ENCODE measurements at regions not wholly inside any gene's neighbourhood (a gene's known extent, or its start where the extent isn't known, plus 50 kb on each side); places are given as distances from the start of the nearest gene placed in this dataset.

GRCh38 chr5:28505121-28505520 lies 1466.7 kb upstream of the CDH9 start:
- TF ChIP-seq CTCF (IDR thresholded peaks at IDR 0.05; ENCODE audit: unreplicated experiment in 3 of 3): no peak
- peaks cover 16% of the 10 kb centered on the region for H3K9me3 Mint-ChIP-seq
- H3K27me3 Mint-ChIP-seq (ENCODE audit: low read depth): no peaks in the 10 kb centered on the region
- H3K27ac Mint-ChIP-seq: no peak overlapping the region
- no peaks in the 10 kb centered on the region for H3K4me1 Mint-ChIP-seq
- no peak overlapping the region for H3K4me3 Mint-ChIP-seq
- no peaks in the 10 kb centered on the region for H3K36me3 Mint-ChIP-seq (ENCODE audit: low read depth)

- peaks cover 7% of the 10 kb centered on the region for H3K9me3 Mint-ChIP-seq
- H3K27me3 Mint-ChIP-seq (ENCODE audit: low read depth): no peaks in the 10 kb centered on the region
- H3K4me3 Mint-ChIP-seq: no peak overlapping the region
- H3K4me1 Mint-ChIP-seq: no peaks in the 10 kb centered on the region
- no peak for TF ChIP-seq CTCF (IDR thresholded peaks at IDR 0.05; ENCODE audit: unreplicated experiment in 3 of 3)
- no peak overlapping the region for H3K27ac Mint-ChIP-seq
- H3K36me3 Mint-ChIP-seq (ENCODE audit: low read depth): no peaks in the 10 kb centered on the region
Measured at GRCh38 chr5:28500511-28500910, 1462.1 kb upstream of the CDH9 start.

GRCh38 chr5:28499766-28500290 lies 1461.4 kb upstream of the CDH9 start:
- H3K4me3 Mint-ChIP-seq: no peak overlapping the region
- H3K27ac Mint-ChIP-seq: no peak overlapping the region
- H3K36me3 Mint-ChIP-seq (ENCODE audit: low read depth): no peaks in the 10 kb centered on the region
- no peaks in the 10 kb centered on the region for H3K27me3 Mint-ChIP-seq (ENCODE audit: low read depth)
- no peaks in the 10 kb centered on the region for H3K4me1 Mint-ChIP-seq
- H3K9me3 Mint-ChIP-seq: peaks cover under 1% of the 10 kb centered on the region
- TF ChIP-seq CTCF (IDR thresholded peaks at IDR 0.05; ENCODE audit: unreplicated experiment in 3 of 3): no peak

GRCh38 chr5:28495876-28496275 lies 1457.5 kb upstream of the CDH9 start:
- Mint-ChIP-seq H3K9me3 (no peaks in the 10 kb centered on the region), H3K36me3 (ENCODE audit: low read depth) (no peaks in the 10 kb centered on the region), H3K4me1 (no peaks in the 10 kb centered on the region), H3K27ac (no peak overlapping the region), H3K27me3 (ENCODE audit: low read depth) (no peaks in the 10 kb centered on the region), H3K4me3 (no peak overlapping the region)
- TF ChIP-seq CTCF (IDR thresholded peaks at IDR 0.05; ENCODE audit: unreplicated experiment in 3 of 3): no peak

- H3K36me3 Mint-ChIP-seq (ENCODE audit: low read depth): no peaks in the 10 kb centered on the region
- H3K27me3 Mint-ChIP-seq (ENCODE audit: low read depth): no peaks in the 10 kb centered on the region
- no peaks in the 10 kb centered on the region for H3K9me3 Mint-ChIP-seq
- H3K4me1 Mint-ChIP-seq: no peaks in the 10 kb centered on the region
- H3K4me3 Mint-ChIP-seq: no peak overlapping the region
- no peak for TF ChIP-seq CTCF (IDR thresholded peaks at IDR 0.05; ENCODE audit: unreplicated experiment in 3 of 3)
- no peak overlapping the region for H3K27ac Mint-ChIP-seq
Measured at GRCh38 chr5:28493456-28493855, 1455.1 kb upstream of the CDH9 start.

GRCh38 chr5:28488752-28489151 lies 1450.4 kb upstream of the CDH9 start:
- no peak for TF ChIP-seq CTCF (IDR thresholded peaks at IDR 0.05; ENCODE audit: unreplicated experiment in 3 of 3)
- Mint-ChIP-seq H3K9me3 (peaks cover 4% of the 10 kb centered on the region), H3K36me3 (ENCODE audit: low read depth) (no peaks in the 10 kb centered on the region), H3K27ac (no peak overlapping the region), H3K4me1 (no peaks in the 10 kb centered on the region), H3K4me3 (no peak overlapping the region), H3K27me3 (ENCODE audit: low read depth) (no peaks in the 10 kb centered on the region)

All from nephron (organoid).